GM19372 (cell line): ENCODE measurements at regions not wholly inside any gene's neighbourhood (a gene's known extent, or its start where the extent isn't known, plus 50 kb on each side); places are given as distances from the start of the nearest gene placed in this dataset.

Experiments used
- ATAC-seq: cut with Tn5 transposase; IDR thresholded peaks from one replicate; pipeline ENCODE4 v1.9.1; 2021; ENCODE audit warnings: mild to moderate bottlenecking, low read depth, moderate library complexity; ENCODE audit not compliant: unreplicated experiment

GRCh38 chr4:174131901-174132300, 151.6 kb downstream of the FBXO8 start:
- ATAC-seq = no peak

- no peak for ATAC-seq
These were observed 160.8 kb downstream of the FBXO8 start for GRCh38 chr4:174122705-174123104.

GRCh38 chr4:174120446-174121295, 162.8 kb downstream of the FBXO8 start:
- no peak for ATAC-seq

GRCh38 chr4:174119830-174120229, 163.6 kb downstream of the FBXO8 start:
- ATAC-seq = no peak

GRCh38 chr4:174119051-174119450, 164.4 kb downstream of the FBXO8 start:
- ATAC-seq = no peak

- ATAC-seq = no peak
These were observed 165.3 kb downstream of the FBXO8 start for GRCh38 chr4:174118171-174118570.

- ATAC-seq = no peak
These were observed 166.0 kb downstream of the FBXO8 start for GRCh38 chr4:174117445-174117844.

- ATAC-seq = no peak
These were observed 167.4 kb downstream of the FBXO8 start for GRCh38 chr4:174116021-174116420.

GRCh38 chr4:174111422-174111821, 172.0 kb downstream of the FBXO8 start:
- ATAC-seq = no peak

- ATAC-seq = no peak
These were observed 173.3 kb downstream of the FBXO8 start for GRCh38 chr4:174110180-174110579.

GRCh38 chr4:174107746-174108354, 175.6 kb downstream of the FBXO8 start:
- no peak for ATAC-seq

- ATAC-seq = no peak
These were observed 178.3 kb downstream of the FBXO8 start for GRCh38 chr4:174105202-174105601.

GRCh38 chr4:174100910-174101309, 182.6 kb downstream of the FBXO8 start:
- no peak for ATAC-seq

- ATAC-seq = no peak
These were observed 183.8 kb downstream of the FBXO8 start for GRCh38 chr4:174099712-174100111.

- ATAC-seq = no peak
These were observed 186.5 kb downstream of the FBXO8 start for GRCh38 chr4:174096999-174097398.

GRCh38 chr4:174096456-174096855, 187.0 kb downstream of the FBXO8 start:
- ATAC-seq = no peak

GRCh38 chr4:174091130-174091529, 192.3 kb downstream of the FBXO8 start:
- ATAC-seq = no peak

GRCh38 chr4:174089711-174090110, 193.8 kb downstream of the FBXO8 start:
- ATAC-seq = no peak

GRCh38 chr4:174088795-174089194, 194.7 kb downstream of the FBXO8 start:
- no peak for ATAC-seq

GRCh38 chr4:174086829-174087799, 196.4 kb downstream of the FBXO8 start:
- ATAC-seq = no peak

- ATAC-seq = no peak
These were observed 198.5 kb downstream of the FBXO8 start for GRCh38 chr4:174084981-174085380.
